Thoracic aorta (tissue), 2 donors: ENCODE measurements at regions not wholly inside any gene's neighbourhood (a gene's known extent, or its start where the extent isn't known, plus 50 kb on each side); places are given as distances from the start of the nearest gene placed in this dataset.

ENCODE experiments used
- ATAC-seq: fragments of 150-250 bp; one replicate; pipeline ENCODE4 v1.8.0; 2017; ENCODE audit warnings: low read depth; ENCODE audit not compliant: insufficient number of reproducible peaks, low FRiP score
- DNase-seq: peaks from one replicate; pipeline ENCODE4 v3.0.0-alpha.2; 2020; ENCODE audit warnings: low spot score
- H3K27ac ChIP-seq, 2 donors: fragments of 200-600 bp; sonication (generic); 1 replicate in 1 of 2; 2 replicates in 1 of 2; pipeline ENCODE4 v1.5.1; 2016; ENCODE audit warnings: mild to moderate bottlenecking in 2 of 2, moderate library complexity in 2 of 2
- H3K27me3 ChIP-seq: fragments of 200-600 bp; sonication (generic); replicated peaks from 2 replicates; pipeline ENCODE4 v1.6.0; 2016; ENCODE audit warnings: mild to moderate bottlenecking; ENCODE audit not compliant: insufficient read depth
- H3K36me3 ChIP-seq: fragments of 200-600 bp; sonication (generic); one replicate; pipeline ENCODE4 v1.5.1; 2016
- H3K4me1 ChIP-seq, 2 donors: fragments of 200-600 bp; sonication (generic); 1 replicate in 1 of 2; 2 replicates in 1 of 2; pipeline versions ENCODE4 v1.5.1 to v1.6.0; 2016; ENCODE audit warnings: low read depth in 2 of 2, mild to moderate bottlenecking in 1 of 2; ENCODE audit not compliant: control insufficient read depth in 1 of 2
- H3K4me3 ChIP-seq: fragments of 200-600 bp; sonication (generic); 2 replicates; pipeline ENCODE4 v1.5.1; 2016; ENCODE audit warnings: mild to moderate bottlenecking
- H3K9me3 ChIP-seq: fragments of 200-600 bp; sonication (generic); 2 replicates; pipeline ENCODE4 v1.5.1; 2016
- CTCF ChIP-seq: fragments of 200-600 bp; sonication (generic); IDR thresholded peaks from one replicate; pipeline ENCODE4 v1.5.1; 2019; ENCODE audit warnings: antibody characterized with exemption

GRCh38 chr22:25383892-25384291 lies 164.5 kb downstream of the CRYBB2 start:
- H3K36me3 ChIP-seq, result peaks cover 5% of the 10 kb centered on the region
- DNase-seq, result no peak
- no peaks in the 10 kb centered on the region for H3K9me3 ChIP-seq
- no peak for ATAC-seq
- TF ChIP-seq CTCF, result no peak
- H3K4me3 ChIP-seq, result no peak overlapping the region
- H3K27me3 ChIP-seq, result no peaks in the 10 kb centered on the region
- no peak overlapping the region for H3K27ac ChIP-seq
- no peaks in the 10 kb centered on the region for H3K4me1 ChIP-seq

GRCh38 chr22:25386538-25386884 lies 167.1 kb downstream of the CRYBB2 start:
- Histone ChIP-seq H3K4me3 (no peak overlapping the region), H3K27ac (no peak overlapping the region), H3K36me3 (no peaks in the 10 kb centered on the region), H3K4me1 (no peaks in the 10 kb centered on the region), H3K9me3 (no peaks in the 10 kb centered on the region), H3K27me3 (no peaks in the 10 kb centered on the region)
- ATAC-seq, result no peak
- no peak for DNase-seq
- TF ChIP-seq CTCF, result no peak

GRCh38 chr22:25388415-25388814 lies 169.0 kb downstream of the CRYBB2 start:
- TF ChIP-seq CTCF, result no peak
- Histone ChIP-seq H3K27ac (no peak overlapping the region), H3K4me3 (no peak overlapping the region), H3K4me1 (no peaks in the 10 kb centered on the region), H3K9me3 (no peaks in the 10 kb centered on the region), H3K27me3 (no peaks in the 10 kb centered on the region), H3K36me3 (no peaks in the 10 kb centered on the region)
- no peak for ATAC-seq
- no peak for DNase-seq

GRCh38 chr22:25388866-25389540 lies 169.6 kb downstream of the CRYBB2 start:
- Histone ChIP-seq H3K27me3 (no peaks in the 10 kb centered on the region), H3K27ac (no peak overlapping the region), H3K4me3 (no peak overlapping the region), H3K9me3 (no peaks in the 10 kb centered on the region), H3K36me3 (no peaks in the 10 kb centered on the region), H3K4me1 (no peaks in the 10 kb centered on the region)
- TF ChIP-seq CTCF, result no peak
- DNase-seq (no peak), ATAC-seq (no peak)

GRCh38 chr22:25389541-25389919 lies 170.1 kb downstream of the CRYBB2 start:
- ATAC-seq, result no peak
- DNase-seq, result no peak
- no peak for TF ChIP-seq CTCF
- no peaks in the 10 kb centered on the region for H3K27me3 ChIP-seq
- no peaks in the 10 kb centered on the region for H3K36me3 ChIP-seq
- H3K4me1 ChIP-seq, result no peaks in the 10 kb centered on the region
- H3K4me3 ChIP-seq, result no peak overlapping the region
- H3K9me3 ChIP-seq, result no peaks in the 10 kb centered on the region
- H3K27ac ChIP-seq, result no peak overlapping the region
